Stomach (tissue), 4 donors: ENCODE measurements at regions not wholly inside any gene's neighbourhood (a gene's known extent, or its start where the extent isn't known, plus 50 kb on each side); places are given as distances from the start of the nearest gene placed in this dataset.

ENCODE experiments used
- CTCF ChIP-seq, 7 experiments: fragments of 450-650 bp in 4 of 7; fragments of 200-600 bp in 3 of 7; sonication (generic) in 3 of 7; IDR thresholded peaks; one replicate each; pipeline ENCODE4 v1.5.1; 2016 to 2019; ENCODE audit warnings: antibody characterized with exemption in 7 of 7, control low read depth in 2 of 7, mild to moderate bottlenecking in 1 of 7
- POLR2A ChIP-seq, 4 donors: fragments of 450-650 bp; IDR thresholded peaks; one replicate each; pipeline ENCODE4 v1.6.1; 2016; ENCODE audit warnings: antibody characterized with exemption in 4 of 4, control low read depth in 2 of 4, mild to moderate bottlenecking in 1 of 4, moderate library complexity in 1 of 4

- TF ChIP-seq CTCF (IDR thresholded peaks at IDR 0.05) (no peak), POLR2A (IDR thresholded peaks at IDR 0.05) (no peak)
Measured at GRCh38 chr4:152269448-152270191, 266.3 kb downstream of the FBXW7 start.
